H1 (cell line): ENCODE measurements at regions not wholly inside any gene's neighbourhood (a gene's known extent, or its start where the extent isn't known, plus 50 kb on each side); places are given as distances from the start of the nearest gene placed in this dataset.

Experiments
- CHD2 ChIP-seq: IDR thresholded peaks from 2 replicates; pipeline ENCODE4 v1.6.1; 2012; ENCODE audit warnings: low read length, improper control_type of control experiment
- CREB1 ChIP-seq: IDR thresholded peaks from 2 replicates; pipeline ENCODE4 v1.6.1; 2012; ENCODE audit warnings: inconsistent platforms
- EZH2 ChIP-seq: fragments of 200-600 bp; sonication (generic); IDR thresholded peaks from 2 replicates; pipeline ENCODE4 v1.7.1; 2012; ENCODE audit warnings: low read depth, mild to moderate bottlenecking, moderate library complexity, low read length, inconsistent platforms; ENCODE audit not compliant: severe bottlenecking
- GTF2F1 ChIP-seq: IDR thresholded peaks from 2 replicates; pipeline ENCODE4 v1.6.1; 2012; ENCODE audit warnings: low read depth, low read length, improper control_type of control experiment, borderline replicate concordance
- KDM1A ChIP-seq: fragments of 200-600, 300-600 bp; sonication (generic); IDR thresholded peaks from 2 replicates; pipeline ENCODE4 v1.7.1; 2016; ENCODE audit warnings: mild to moderate bottlenecking, low read length, borderline replicate concordance
- KDM4A ChIP-seq: IDR thresholded peaks from one replicate; pipeline ENCODE4 v1.7.1; 2012; ENCODE audit warnings: low read depth, mild to moderate bottlenecking, moderate library complexity, low read length, inconsistent platforms; ENCODE audit not compliant: severe bottlenecking
- MAFK ChIP-seq: IDR thresholded peaks from 2 replicates; pipeline ENCODE4 v1.6.1; 2012; ENCODE audit warnings: low read depth, mild to moderate bottlenecking, improper control_type of control experiment, low read length
- TAF1 ChIP-seq: IDR thresholded peaks from 2 replicates; pipeline ENCODE4 v1.6.1; 2011; ENCODE audit warnings: mild to moderate bottlenecking, low read depth, low read length
- TF ChIP-seq, protein P1 (sequence below), 3 experiments: IDR thresholded peaks; 1 replicate in 2 of 3; 2 replicates in 1 of 3; pipeline versions ENCODE4 v1.5.1 to v1.6.1; 2011; ENCODE audit warnings: low read length in 3 of 3, mild to moderate bottlenecking in 3 of 3, inconsistent platforms in 2 of 3, low read depth in 1 of 3, moderate library complexity in 1 of 3; ENCODE audit not compliant: insufficient read depth in 1 of 3; ENCODE audit errors: control extremely low read depth in 1 of 3

DNA sequence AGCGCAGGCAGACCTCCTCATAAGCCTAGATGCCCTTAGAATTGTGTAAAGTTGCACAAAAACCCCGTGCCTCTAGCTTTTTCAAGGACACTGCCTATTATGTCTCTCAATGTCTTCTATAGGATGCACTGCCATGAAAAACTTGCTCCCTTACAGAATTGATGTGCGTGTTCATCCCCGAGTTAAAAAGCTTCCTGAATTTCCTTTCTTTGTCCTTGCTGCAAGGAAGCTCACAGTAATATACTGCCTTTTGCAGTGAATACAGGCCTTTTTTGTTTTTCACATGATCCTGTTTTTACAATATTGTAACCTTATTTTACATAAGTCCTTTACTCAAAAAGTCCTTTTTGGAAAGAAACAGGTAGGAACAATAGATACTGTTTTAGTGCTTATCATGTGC is 193.0 kb downstream of the TTLL7 start:
- TF ChIP-seq CREB1: no peak
- no peak for TF ChIP-seq GTF2F1
- no peak for TF ChIP-seq MAFK
- no peak for TF ChIP-seq KDM4A
- TF ChIP-seq, protein P1, sequence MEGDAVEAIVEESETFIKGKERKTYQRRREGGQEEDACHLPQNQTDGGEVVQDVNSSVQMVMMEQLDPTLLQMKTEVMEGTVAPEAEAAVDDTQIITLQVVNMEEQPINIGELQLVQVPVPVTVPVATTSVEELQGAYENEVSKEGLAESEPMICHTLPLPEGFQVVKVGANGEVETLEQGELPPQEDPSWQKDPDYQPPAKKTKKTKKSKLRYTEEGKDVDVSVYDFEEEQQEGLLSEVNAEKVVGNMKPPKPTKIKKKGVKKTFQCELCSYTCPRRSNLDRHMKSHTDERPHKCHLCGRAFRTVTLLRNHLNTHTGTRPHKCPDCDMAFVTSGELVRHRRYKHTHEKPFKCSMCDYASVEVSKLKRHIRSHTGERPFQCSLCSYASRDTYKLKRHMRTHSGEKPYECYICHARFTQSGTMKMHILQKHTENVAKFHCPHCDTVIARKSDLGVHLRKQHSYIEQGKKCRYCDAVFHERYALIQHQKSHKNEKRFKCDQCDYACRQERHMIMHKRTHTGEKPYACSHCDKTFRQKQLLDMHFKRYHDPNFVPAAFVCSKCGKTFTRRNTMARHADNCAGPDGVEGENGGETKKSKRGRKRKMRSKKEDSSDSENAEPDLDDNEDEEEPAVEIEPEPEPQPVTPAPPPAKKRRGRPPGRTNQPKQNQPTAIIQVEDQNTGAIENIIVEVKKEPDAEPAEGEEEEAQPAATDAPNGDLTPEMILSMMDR (IDR thresholded peaks at IDR 0.05; ENCODE audit: control extremely low read depth in 1 of 3, insufficient read depth in 1 of 3, low read depth in 1 of 3, low read length in 3 of 3): no peak
- TF ChIP-seq KDM1A: no peak
- TF ChIP-seq CHD2: no peak
- no peak for TF ChIP-seq TAF1
- no peak for TF ChIP-seq EZH2
